Glomerular visceral epithelial cell (primary cell): ENCODE measurements at regions not wholly inside any gene's neighbourhood (a gene's known extent, or its start where the extent isn't known, plus 50 kb on each side); places are given as distances from the start of the nearest gene placed in this dataset.

Experiments
- DNase-seq: peaks from one replicate; pipeline ENCODE4 v3.0.0-alpha.2; 2016; ENCODE audit errors: extremely low spot score

- DNase-seq, result no peak
Measured at GRCh38 chr5:9927106-9927505, 297.0 kb upstream of the TAS2R1 start.

- DNase-seq, result peak; percentile 76
Measured at GRCh38 chr5:9924614-9925013, 294.5 kb upstream of the TAS2R1 start.

- DNase-seq, result no peak
Measured at GRCh38 chr5:9922719-9923118, 292.6 kb upstream of the TAS2R1 start.

- no peak for DNase-seq
Measured at GRCh38 chr5:9920697-9921096, 290.5 kb upstream of the TAS2R1 start.

GRCh38 chr5:9919306-9920030 is 289.3 kb upstream of the TAS2R1 start:
- DNase-seq, result no peak

- DNase-seq, result no peak
Measured at GRCh38 chr5:9905661-9906060, 275.5 kb upstream of the TAS2R1 start.

- DNase-seq, result peak; percentile 59
Measured at GRCh38 chr5:9903801-9904200, 273.6 kb upstream of the TAS2R1 start.

- peak; percentile 39 for DNase-seq
Measured at GRCh38 chr5:9898319-9898718, 268.2 kb upstream of the TAS2R1 start.

- no peak for DNase-seq
Measured at GRCh38 chr5:9895302-9895645, 265.1 kb upstream of the TAS2R1 start.

- DNase-seq, result no peak
Measured at GRCh38 chr5:9894571-9895301, 264.6 kb upstream of the TAS2R1 start.

GRCh38 chr5:9892696-9893095 is 262.5 kb upstream of the TAS2R1 start:
- no peak for DNase-seq

GRCh38 chr5:9889511-9889910 is 259.4 kb upstream of the TAS2R1 start:
- DNase-seq, result no peak

GRCh38 chr5:9888501-9888901 is 258.4 kb upstream of the TAS2R1 start:
- peak; percentile 81 for DNase-seq

GRCh38 chr5:9885164-9885563 is 255.0 kb upstream of the TAS2R1 start:
- DNase-seq, result no peak

GRCh38 chr5:9878206-9878605 is 248.1 kb upstream of the TAS2R1 start:
- no peak for DNase-seq

- DNase-seq, result no peak
Measured at GRCh38 chr5:9877488-9877887, 247.3 kb upstream of the TAS2R1 start.

- DNase-seq, result no peak
Measured at GRCh38 chr5:9876451-9876850, 246.3 kb upstream of the TAS2R1 start.

GRCh38 chr5:9869616-9870288 is 239.6 kb upstream of the TAS2R1 start:
- peak; percentile 73 for DNase-seq

GRCh38 chr5:9865574-9865973 is 235.4 kb upstream of the TAS2R1 start:
- DNase-seq, result no peak

GRCh38 chr5:9864791-9865190 is 234.6 kb upstream of the TAS2R1 start:
- no peak for DNase-seq

GRCh38 chr5:9863486-9863885 is 233.3 kb upstream of the TAS2R1 start:
- DNase-seq, result no peak

- DNase-seq, result peak; percentile 11
Measured at GRCh38 chr5:9861666-9862256, 231.6 kb upstream of the TAS2R1 start.

- DNase-seq, result no peak
Measured at GRCh38 chr5:9859808-9860207, 229.7 kb upstream of the TAS2R1 start.
